CMK (cell line): ENCODE measurements at regions not wholly inside any gene's neighbourhood (a gene's known extent, or its start where the extent isn't known, plus 50 kb on each side); places are given as distances from the start of the nearest gene placed in this dataset.
A peak's percentile ranks its signal among the peaks of the same experiment; 100 is the strongest.

ENCODE experiments used
- DNase-seq: peaks from one replicate; pipeline ENCODE4 v3.0.0-alpha.2; 2010; ENCODE audit warnings: low read depth

DNA sequence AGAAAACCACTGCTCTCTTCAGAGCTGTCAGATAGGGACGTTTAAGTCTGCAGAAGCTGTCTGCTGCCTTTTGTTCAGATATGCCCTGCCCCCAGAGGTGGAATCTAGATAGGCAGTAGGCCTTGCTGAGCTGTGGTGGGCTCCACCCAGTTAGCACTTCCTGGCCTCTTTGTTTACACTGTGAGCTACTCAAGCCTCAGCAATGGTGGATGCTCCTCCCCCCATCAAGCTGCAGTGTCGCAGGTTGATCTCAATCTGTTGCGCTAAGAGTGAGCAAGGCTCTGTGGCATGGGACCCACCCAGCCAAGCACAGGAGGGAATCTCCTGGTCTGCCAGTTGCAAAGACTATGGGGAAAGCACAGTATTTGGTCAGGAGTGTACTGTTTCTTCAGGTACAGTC lies 59.2 kb upstream of the ZNF641 start:
- DNase-seq = peak; percentile 92

- no peak for DNase-seq
Measured at GRCh38 chr12:48413388-48413787, 59.0 kb upstream of the ANP32D start.

DNA sequence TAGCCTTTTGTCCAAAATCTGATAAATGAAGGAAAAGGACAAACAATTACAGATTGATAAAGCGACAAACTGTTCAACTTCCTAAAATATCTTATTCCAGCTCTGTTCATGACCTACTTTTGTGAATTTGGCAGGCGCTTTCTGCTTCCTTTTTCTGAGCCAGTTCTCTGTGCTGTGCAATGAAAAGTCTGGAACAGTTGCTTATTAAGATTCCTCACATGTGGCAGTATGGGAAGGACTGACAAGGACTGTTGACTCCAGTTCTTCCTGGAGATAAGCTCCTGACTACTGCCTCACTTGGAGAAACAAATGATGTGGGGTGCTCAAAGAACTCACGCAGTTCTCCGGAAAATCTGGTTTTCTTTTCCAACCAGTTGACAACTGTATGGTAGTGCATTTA lies 58.3 kb upstream of the ANP32D start:
- DNase-seq = no peak

- DNase-seq = no peak
Measured at GRCh38 chr12:48419116-48419935, 53.0 kb upstream of the ANP32D start.

DNA sequence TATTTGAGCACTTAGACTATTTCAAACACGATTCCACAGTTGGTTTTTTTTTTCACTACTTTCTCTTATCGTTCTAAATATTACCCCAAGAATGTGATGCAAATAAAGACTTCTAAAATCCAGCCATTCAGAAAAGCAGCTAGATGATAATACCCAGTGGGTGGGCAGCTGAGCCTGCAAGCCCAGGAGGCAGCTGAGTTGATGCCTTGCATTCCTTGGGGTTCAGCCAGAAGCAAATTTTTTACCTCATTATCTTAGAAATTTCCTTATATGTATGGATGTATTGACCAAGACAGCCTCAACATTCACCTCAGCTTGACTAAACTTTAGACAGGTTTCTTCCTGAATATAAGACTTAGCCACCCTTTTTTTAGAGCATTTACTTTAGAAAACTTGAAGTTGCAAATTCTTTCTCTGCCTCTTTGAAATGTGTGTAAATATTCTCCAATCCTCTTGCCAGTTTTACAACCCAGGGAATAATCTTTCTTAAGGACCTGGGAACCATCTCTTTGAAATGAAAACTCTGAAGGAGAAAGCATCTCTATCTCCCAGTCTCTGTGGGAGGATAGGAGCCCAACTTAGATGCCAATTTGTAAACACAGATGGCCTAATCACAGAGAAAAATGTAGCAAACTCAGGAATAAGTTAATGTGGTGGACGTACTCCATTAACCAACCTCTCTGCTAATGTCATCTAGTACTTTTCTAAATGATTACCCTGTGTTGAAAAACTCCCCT lies 52.2 kb upstream of the ANP32D start:
- no peak for DNase-seq

DNA sequence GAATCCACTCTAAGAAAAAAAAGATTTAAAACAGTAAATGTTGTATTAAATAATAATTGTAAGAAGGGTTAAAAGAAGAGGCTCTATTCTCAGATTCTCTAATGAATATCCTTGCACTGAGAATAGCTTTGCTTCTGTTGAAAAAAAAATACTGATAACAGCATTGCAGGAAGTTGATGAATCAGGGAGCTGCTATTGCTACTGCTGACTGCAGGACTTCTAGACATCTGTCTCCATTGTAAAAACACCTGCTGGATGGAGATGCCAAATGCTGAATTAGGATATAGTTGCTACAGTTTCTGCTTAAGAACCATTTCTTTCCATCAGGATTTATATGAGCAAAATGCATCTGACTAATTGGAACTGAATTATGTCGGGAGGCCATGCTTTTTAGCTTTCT lies 50.3 kb upstream of the ANP32D start:
- no peak for DNase-seq
